BE2C (cell line): ENCODE measurements at regions not wholly inside any gene's neighbourhood (a gene's known extent, or its start where the extent isn't known, plus 50 kb on each side); places are given as distances from the start of the nearest gene placed in this dataset.

Experiments
- DNase-seq: peaks from one replicate; pipeline ENCODE4 v3.0.0-alpha.2; 2020
- H3K27me3 ChIP-seq: fragments of 250-450 bp; sonication (Bioruptor Pico); 2 replicates; pipeline ENCODE4 v1.5.1; 2020; ENCODE audit warnings: mild to moderate bottlenecking
- H3K36me3 ChIP-seq: fragments of 250-450 bp; sonication (Bioruptor Pico); 2 replicates; pipeline ENCODE4 v1.5.1; 2020; ENCODE audit warnings: mild to moderate bottlenecking
- H3K4me1 ChIP-seq: fragments of 250-450 bp; sonication (Bioruptor Pico); 2 replicates; pipeline ENCODE4 v1.5.1; 2020
- H3K4me3 ChIP-seq: 2 replicates; pipeline ENCODE4 v1.5.1; 2011; ENCODE audit warnings: low read depth, low read length
- H3K9me3 ChIP-seq: fragments of 250-450 bp; sonication (Bioruptor Pico); 2 replicates; pipeline ENCODE4 v1.5.1; 2020
- CTCF ChIP-seq: IDR thresholded peaks from 2 replicates; pipeline ENCODE4 v1.5.1; 2012; ENCODE audit warnings: mild to moderate bottlenecking, low read depth, low read length

DNA sequence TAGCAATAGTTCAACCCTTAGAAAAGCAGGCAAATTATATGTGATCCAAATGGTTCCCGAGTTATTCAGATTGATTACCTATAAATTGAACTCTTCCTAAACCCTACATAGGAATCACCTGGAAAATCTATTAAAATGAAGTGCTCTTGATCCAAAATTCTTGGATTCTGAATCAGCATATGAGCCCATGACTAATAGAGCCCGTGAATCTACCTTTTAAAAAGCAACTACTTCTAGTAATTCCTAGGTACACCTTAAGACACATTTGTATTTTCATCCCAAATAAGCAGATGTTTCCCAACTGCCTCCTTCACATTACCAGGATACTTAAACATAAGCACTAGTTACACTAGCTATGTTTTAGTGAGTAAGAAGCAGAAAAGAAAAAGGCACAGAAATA lies 1171.0 kb upstream of the GOT2 start:
- H3K27me3 ChIP-seq = no peaks in the 10 kb centered on the region
- no peak for DNase-seq
- peaks cover 3% of the 10 kb centered on the region; the same call in 1 of the 2 replicates for H3K9me3 ChIP-seq
- H3K36me3 ChIP-seq = no peaks in the 10 kb centered on the region
- H3K4me3 ChIP-seq = no peak overlapping the region
- no peaks in the 10 kb centered on the region for H3K4me1 ChIP-seq
- no peak for TF ChIP-seq CTCF

DNA sequence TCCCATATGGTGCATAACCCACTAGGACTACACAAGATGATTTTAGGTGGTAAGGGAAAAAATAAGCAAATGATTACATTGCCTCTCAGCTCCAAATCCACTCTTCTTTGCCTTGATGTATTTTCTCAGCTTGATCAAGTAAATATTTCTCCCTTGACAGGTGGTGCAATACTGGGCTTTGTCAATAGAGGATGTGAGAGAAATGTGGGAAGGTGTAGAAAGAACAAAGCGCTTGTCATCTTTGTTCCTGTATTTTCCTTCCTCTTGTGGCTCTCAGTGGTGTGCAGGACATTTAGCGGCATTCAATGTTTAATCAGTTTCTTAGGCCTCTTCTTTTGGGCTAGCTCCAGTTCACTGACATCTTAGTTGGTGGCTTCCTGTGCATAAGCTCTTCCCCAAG lies 1165.8 kb upstream of the GOT2 start:
- no peaks in the 10 kb centered on the region for H3K4me1 ChIP-seq
- peaks cover 3% of the 10 kb centered on the region; the same call in 1 of the 2 replicates for H3K9me3 ChIP-seq
- no peaks in the 10 kb centered on the region for H3K36me3 ChIP-seq
- DNase-seq = no peak
- no peak overlapping the region for H3K4me3 ChIP-seq
- no peak for TF ChIP-seq CTCF
- no peaks in the 10 kb centered on the region for H3K27me3 ChIP-seq

DNA sequence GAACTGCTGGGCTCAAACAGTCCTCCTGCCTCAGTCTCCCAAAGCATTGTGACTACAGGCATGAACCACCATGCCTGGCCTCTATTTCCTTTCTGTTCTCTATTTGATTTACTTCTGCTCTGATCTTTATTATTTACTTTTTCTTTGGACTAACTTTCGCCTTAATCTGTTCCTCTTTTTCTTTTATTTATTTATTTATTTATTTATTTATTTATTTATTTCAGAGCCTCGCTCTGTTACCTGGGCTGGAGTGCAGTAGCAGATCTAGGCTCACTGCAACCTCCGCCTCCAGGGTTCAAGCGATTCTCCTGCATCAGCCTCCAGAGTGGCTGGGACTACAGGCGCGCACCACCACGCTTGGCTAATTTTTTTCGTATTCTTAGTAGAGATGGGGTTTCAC lies 1158.3 kb upstream of the GOT2 start:
- no peaks in the 10 kb centered on the region for H3K36me3 ChIP-seq
- no peak overlapping the region for H3K4me3 ChIP-seq
- DNase-seq = no peak
- H3K27me3 ChIP-seq = no peaks in the 10 kb centered on the region
- H3K4me1 ChIP-seq = no peaks in the 10 kb centered on the region
- H3K9me3 ChIP-seq = no peaks in the 10 kb centered on the region
- no peak for TF ChIP-seq CTCF

GRCh38 chr16:59887856-59888255 lies 1153.7 kb upstream of the GOT2 start:
- Histone ChIP-seq H3K4me1 (no peaks in the 10 kb centered on the region), H3K36me3 (no peaks in the 10 kb centered on the region), H3K4me3 (no peak overlapping the region), H3K27me3 (no peaks in the 10 kb centered on the region), H3K9me3 (no peaks in the 10 kb centered on the region)
- no peak for DNase-seq
- no peak for TF ChIP-seq CTCF

DNA sequence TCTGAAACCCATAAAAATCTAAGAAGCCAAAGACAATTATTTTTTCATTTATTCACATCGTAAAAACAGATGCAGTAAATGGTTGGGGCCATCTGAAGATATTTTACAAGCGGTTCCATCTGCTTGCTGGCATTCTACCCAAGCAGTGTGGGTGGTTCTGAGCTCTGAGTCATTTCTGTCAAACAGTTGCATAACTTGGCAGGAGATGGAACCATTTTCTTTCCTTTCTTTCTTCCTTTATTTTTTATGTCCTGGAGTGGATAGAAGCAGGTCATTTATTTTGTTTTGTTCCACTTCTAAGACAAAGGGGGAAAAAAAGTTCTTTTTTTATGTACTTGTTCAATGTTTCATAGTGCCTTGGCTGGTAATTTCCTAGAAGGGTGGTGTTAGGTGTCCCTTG lies 1151.9 kb upstream of the GOT2 start:
- Histone ChIP-seq H3K9me3 (no peaks in the 10 kb centered on the region), H3K4me3 (no peak overlapping the region), H3K27me3 (no peaks in the 10 kb centered on the region), H3K36me3 (no peaks in the 10 kb centered on the region), H3K4me1 (no peaks in the 10 kb centered on the region)
- DNase-seq = no peak
- TF ChIP-seq CTCF = no peak

- no peaks in the 10 kb centered on the region for H3K4me1 ChIP-seq
- TF ChIP-seq CTCF = no peak
- no peak overlapping the region for H3K4me3 ChIP-seq
- no peaks in the 10 kb centered on the region for H3K27me3 ChIP-seq
- H3K36me3 ChIP-seq = no peaks in the 10 kb centered on the region
- no peak for DNase-seq
- no peaks in the 10 kb centered on the region for H3K9me3 ChIP-seq
Measured at GRCh38 chr16:59881376-59881775, 1147.3 kb upstream of the GOT2 start.
